HG03060 (cell line): ENCODE measurements at regions not wholly inside any gene's neighbourhood (a gene's known extent, or its start where the extent isn't known, plus 50 kb on each side); places are given as distances from the start of the nearest gene placed in this dataset.

ENCODE experiments used
- ATAC-seq: cut with Tn5 transposase; IDR thresholded peaks from one replicate; pipeline ENCODE4 v1.9.1; 2021; ENCODE audit warnings: low read depth, moderate number of reproducible peaks; ENCODE audit not compliant: unreplicated experiment

DNA sequence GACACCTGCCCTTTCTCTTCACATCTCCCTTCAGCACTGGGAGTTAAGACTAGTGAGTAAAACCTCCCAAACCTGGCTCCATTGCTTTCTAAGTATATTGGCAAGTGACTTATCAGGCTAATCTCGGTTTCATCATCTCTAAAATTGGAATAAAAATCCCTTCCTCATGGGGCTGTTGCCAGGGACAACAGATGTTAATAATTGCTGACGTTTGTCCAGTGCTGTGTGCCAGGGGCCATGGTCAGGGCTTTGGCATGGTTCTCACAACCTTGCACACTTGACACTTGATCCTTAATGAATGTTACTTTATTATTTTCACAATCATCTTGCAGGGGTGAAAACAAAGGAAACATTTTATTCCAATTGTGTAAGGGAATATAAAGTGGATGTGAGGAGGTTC, 1262.0 kb upstream of the WWC1 start:
- ATAC-seq, result no peak

DNA sequence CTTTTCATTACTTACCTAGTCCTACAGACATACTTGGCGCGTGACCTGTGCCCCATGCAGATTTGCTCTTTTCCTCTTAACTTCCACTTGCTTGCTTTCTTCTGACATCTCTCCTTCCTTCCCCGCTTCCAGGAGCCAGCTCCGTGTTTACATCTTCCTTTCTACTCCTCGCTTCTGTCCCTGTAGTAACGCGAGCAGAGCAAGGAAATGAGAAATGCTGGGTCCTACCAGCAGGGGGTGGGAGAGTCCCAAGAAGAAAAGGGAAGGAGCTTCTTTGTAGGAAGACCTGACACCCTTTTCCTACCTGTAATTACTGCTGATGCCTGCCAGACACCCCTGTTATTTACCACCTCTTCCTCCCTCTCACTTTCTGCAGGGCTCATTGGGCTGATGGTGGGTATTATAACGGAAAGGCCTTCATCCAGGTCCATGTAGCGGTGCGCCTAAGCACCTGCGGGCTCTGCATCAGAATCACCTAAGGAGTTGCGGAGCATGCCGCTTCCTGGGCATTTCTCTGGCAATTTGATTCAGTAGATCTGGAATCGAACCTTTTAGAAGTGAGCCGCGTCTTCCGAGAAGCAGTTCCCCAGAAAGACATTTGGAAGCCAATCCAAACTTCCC, 1260.8 kb upstream of the WWC1 start:
- ATAC-seq, result no peak

DNA sequence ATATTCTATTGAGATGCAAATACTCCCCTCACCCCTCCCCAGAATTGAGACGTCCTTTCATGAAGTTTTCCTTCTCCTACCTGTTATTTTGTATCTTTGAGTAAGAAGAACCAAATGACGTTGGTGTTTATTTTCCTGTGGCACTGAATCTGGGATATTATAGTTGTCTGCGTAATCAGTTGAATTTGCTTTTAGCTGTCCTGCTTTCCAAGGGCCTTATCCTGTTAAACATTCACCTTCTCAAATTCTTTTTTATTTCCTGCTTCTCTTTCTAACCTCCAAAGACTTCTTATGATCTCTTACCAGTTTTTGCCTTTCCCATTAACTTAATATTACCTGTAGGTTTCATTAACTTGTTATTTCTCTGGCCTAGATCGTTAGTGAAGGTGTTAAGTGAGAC, 1254.9 kb upstream of the WWC1 start:
- no peak for ATAC-seq

DNA sequence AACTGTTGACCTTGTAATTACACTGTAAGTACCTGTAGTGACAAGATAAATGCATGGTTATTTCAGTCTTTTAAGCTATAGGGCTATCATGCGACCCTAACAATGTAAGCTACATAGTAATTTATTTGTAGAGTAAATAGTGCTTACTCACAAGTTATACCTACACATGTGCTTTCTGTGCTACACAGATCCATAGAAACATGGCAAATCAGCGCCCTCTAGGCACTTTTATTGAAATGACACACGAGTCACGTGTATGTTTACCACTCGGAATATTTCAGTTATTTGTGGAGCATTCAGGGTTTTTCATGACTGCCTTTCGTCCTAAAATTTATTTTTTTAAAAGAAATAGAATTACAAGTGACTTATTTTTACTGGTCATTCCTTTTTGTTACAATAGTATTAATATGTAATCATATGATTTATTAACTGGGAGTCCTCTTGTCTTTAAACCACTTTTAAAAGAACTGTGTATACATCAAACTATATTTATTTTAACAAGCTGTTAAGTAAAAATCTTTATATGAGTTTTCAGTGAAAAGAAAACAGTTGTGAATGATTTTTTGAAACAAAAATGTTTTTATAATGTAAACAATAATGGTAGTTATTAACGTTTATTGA, 1242.3 kb upstream of the WWC1 start:
- peak; percentile 63 for ATAC-seq

DNA sequence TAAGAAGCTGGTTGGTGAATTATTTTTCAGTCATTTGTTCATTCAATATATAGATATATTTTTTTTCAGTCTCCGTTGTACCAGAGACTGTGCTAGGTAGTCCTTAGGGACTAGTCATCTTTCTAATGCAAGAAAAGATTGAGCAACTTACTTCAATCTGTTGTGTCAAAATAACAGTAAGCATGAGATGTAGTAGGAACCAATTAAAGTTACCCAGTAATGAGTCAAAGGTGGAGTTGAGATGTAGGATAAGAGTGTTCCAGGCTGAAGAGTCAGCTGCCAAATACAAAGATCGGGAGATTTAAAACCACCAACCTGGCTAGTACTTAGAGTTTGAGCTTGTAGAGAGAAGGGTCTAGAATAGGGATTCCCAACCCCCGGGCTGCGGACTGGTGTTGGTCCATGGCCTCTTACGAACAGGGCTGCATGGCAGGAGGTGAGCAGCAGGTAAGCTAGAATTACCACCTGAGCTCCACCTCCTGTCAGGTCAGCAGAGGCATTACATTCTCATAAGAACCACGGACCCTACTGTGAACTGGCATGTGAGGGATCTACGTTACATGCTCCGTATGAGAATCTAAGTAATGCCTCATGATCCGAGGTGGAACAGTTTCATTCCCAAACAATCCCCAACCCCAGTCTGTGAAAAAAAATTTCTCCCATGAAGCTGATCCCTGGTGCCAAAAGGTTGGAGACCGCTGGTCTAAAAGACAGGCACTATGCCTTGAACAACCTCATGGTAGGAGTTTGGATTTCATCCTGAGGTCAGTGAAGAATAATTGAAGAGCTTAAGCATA, 1241.5 kb upstream of the WWC1 start:
- no peak for ATAC-seq

DNA sequence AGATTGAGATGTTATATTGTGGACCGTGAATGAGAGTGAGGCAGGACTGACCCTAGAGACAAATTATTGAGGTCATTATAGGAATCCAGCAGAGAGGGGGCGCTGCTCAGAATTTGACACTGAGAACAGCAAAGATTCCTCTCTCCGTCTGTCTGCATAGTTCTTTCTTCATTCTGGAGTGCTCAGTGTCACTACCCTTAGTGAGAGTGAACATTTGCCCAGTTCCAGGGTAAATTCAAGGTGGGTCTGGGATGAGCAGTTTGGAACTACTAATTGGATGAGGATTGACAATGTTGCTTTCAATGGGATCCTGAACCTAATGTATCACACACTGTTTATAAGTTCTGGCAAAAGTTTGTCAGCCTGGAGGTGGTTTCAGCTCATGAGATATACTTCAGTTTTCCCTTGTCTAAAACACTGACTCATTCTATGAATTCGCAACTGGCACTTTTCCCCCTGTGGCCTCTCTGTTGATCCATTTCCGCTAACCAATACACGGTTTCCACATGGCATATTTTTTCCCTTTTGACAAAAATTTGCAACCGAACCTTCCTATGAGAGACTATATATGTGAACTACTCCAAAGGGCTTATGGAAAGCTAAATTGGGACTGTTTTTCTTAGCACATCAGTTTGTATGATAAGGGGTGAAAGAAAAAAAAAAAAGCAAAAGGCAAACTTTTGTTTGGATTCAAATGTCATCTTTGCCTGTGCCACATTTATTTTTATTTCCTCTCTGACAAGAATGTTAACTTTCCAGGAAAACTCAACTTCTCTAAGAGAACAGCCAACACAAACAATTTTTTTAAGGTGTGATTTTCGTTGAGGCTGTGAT, 1240.7 kb upstream of the WWC1 start:
- ATAC-seq, result no peak

DNA sequence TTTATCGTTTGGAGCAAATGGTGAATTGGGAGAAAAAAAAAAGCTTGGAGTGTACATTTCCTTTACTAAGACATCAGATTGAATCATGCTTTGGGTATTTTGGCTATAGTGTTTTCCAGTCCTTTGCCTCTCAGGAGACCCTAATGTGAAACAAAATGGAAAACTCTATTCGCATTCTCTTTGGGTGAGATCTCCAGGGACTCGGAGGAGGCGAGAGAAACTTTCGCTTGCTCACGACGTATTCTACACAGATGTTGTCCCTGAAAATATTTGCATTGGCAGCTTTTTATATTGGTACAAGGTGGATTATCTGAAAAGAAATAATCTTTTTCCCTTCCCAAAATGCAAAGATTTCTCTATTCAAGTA, 1240.1 kb upstream of the WWC1 start:
- no peak for ATAC-seq

DNA sequence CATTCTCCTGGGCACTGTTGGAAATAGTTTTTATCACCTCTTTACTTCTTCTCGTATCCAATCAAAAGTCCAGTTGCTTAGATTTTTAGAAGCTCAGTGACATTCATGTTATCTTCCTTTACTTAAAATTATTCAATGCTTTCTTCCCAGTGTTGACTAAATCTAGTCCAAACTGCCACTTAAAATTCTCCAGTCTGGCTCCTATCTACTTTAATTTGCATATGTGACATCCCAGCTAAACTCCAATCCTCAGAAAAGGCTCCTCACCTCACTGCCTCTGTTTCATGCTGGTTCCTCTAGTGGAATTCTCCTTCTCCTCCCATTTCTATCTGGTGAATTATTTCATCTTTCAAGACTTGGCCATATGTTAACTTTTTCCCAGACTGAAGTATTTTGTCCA, 1238.7 kb upstream of the WWC1 start:
- ATAC-seq, result no peak

DNA sequence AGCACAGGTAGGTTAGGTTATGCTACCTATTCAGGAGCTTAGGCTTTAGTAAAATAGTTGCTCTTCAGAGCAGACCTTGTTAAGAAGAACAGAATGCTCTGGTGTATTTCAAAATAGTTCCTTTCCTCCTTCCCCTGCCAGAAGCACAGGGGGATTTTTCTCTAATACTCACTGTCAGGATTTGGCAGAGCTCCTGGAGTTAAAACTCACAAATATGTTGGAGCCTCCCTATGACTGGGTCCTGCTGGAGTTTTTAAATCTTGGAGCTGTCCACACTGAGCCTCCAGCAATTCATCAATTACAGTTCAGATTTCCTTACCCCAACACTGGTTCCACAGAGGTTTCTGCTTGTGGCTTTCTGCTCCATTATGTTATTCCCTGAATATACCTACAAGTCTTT, 1233.8 kb upstream of the WWC1 start:
- ATAC-seq, result no peak

DNA sequence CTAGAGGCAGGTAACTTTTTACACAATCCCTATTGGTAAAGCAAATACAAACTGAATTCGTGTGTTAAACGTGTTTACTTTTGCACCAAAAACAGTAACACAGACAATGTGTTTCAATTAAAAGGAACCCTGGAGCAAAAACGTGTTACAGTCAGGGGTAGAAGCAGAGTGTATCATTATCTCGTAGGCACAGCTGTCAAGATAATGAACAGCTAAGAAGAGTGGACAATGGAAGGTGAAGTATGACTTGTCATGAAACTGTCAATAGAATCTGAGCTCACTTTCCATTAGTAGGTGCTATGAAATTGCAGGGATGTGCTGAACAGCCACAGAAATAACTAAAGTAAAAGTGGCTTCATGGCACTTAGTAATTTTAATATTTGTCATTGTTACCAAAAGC, 1229.8 kb upstream of the WWC1 start:
- ATAC-seq, result no peak

DNA sequence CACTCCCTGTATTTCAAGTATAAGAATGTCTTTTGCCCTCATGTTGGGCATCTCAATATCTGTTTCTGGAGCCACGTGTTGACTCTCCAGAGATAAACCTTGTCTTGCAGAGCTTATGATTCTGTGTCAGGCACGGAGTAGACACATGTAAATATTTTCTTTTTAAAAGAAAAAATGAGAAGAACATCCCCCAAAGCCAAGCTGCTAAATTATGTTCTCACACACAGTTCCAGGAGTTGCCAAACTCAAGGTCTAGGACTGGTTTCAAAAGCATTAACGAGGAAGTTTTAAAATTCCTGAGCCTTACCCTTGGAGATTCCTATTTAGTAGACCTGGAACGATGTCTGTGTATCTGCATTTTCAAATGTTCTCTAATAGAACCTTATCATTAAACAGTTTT, 1228.3 kb upstream of the WWC1 start:
- ATAC-seq, result no peak

DNA sequence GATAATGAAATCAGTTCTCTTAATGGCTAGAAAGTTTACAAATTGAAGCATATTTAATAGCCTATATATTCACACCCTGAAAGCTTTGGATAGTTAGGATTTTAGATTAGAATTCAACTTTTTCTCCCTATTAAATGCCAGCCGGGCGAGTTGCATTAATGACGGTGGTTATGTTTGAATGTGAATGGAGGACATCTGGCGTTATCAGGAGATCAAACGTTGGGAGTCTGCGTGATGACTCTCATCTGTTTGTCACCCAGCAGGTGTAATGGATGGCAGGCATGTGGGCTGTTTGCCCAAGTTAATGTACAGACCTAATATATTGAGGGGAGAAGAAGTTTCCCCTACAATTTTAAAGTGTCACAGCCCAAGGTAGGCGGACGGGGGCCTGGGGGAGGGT, 1227.7 kb upstream of the WWC1 start:
- ATAC-seq, result no peak

DNA sequence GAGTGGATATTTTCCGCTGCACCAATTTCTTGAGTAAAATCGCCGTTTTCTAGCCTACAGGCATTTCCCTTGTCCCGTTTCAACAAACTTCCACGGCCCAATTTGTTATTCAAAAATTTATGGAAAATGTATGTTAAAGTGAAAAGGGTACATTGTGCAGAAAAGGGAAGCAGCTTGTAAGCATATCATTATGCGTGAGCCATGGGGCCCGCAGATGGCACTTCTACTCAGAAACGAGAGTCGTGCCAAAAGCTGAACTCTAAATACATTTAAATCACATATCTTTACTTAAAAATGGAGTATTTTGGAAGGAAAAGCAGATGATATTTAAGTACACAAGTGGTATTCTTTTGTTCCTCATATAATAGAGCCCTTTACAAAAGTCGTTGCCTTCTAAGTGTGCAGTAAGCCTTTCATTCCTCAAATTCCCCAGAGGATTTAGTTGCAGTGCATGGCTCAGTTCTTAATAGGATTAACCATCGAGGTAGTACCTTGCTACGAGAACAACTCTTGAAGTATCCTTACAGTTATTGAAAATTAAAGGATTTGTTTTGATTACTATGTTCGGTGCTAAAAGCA, 1227.2 kb upstream of the WWC1 start:
- no peak for ATAC-seq

DNA sequence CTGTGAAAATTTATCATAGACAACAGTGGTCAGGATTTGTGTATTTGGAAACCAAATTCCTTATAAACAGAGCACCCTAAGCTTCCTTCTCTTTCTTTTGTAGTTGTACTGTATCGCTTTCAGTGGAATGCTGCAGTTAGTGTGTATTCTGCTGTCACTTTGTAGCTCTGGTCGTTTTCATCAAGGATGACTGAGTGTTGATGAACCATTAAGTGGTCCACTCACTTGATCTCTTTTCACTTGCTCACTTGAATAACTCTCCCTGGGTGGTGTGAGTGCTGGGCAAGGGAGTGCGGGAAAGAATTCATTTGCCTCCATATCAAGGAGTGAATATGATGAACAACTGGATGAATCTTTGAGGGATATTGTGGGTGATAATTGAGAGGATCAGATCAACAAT, 1225.7 kb upstream of the WWC1 start:
- no peak for ATAC-seq

DNA sequence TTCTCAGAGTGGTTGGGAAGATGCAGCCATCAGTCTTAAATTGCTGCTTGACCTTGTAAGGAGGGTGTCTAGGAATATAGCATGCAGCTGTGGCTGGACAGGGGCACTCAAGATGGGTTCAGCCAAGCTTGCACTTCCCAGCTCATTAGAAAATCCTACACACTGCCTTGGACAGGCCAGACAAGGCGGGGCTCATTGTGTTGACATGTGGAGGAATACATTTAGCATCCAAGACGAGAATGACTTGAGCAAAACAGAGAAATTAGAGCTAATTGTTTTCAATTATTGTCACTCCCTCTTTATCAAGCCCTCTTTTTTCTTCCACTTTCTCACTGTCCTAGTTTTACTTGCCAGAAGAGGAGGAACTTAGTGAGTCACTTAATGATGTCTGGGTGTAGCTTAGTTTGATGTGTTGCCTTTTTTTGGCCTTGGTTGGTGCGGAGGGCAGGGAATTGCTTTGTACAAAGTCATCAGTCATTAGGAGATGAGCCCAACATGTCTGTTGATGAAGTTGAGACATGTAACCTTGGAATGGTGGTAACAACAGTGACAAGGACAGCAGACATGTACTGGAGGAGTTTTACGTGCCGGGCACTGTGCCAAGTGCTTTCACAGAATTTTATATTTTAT, 1219.3 kb upstream of the WWC1 start:
- ATAC-seq, result no peak

DNA sequence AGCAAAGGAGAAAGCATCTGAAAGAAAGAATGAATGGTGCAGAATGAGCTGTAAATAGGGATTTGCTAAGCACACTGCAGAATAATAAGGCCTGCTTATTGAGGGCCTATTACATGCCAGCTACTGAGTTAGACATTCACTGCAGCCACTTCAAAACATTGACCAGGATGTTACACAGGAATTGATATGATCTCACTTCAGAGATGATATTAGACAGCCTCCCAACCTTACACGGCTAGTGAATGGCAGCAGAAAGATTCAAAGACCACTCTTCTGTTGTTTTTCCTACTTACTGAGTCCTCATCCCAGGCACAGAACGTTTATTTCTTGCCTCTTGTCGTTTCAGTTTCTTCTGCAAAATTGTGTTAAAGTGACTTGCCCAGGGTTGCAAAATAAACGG, 1209.9 kb upstream of the WWC1 start:
- ATAC-seq, result no peak

DNA sequence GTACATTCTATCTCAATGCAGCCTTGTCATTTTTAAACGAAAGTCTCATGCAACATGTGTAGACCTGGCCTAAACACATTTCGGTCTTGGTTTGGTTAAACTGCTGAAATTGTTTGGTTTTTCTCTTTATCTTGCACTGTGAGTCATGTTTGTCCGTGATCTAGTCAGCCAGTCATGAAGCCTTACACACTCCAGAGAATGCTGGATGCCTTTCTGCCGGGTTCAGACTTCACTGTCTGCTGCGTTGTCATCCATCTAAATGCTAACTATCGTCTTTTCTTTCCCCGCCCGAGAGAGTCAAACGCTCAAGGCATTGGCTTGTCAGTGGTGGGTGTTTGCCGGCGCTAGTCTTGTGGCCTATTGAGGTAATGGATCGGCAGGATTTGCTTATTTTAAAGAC, 1194.6 kb upstream of the WWC1 start:
- ATAC-seq, result no peak

DNA sequence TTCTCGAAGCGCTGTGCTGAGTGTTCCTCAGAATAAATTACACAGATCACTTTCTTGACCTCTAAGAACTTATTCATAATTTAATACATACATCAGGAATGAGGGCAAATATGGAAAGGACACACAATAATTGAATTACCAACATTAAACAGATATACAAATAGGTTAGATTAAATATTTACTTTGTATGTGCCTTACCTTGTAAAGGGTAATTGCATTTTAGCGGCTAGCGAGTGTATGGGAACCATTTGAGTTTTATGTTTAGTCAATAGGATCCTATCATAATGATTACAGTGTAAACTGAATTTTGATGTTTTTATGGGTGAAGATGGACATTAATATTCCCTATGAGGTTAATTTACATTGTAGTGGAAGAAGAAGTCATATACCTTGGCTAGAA, 1187.1 kb upstream of the WWC1 start:
- no peak for ATAC-seq

DNA sequence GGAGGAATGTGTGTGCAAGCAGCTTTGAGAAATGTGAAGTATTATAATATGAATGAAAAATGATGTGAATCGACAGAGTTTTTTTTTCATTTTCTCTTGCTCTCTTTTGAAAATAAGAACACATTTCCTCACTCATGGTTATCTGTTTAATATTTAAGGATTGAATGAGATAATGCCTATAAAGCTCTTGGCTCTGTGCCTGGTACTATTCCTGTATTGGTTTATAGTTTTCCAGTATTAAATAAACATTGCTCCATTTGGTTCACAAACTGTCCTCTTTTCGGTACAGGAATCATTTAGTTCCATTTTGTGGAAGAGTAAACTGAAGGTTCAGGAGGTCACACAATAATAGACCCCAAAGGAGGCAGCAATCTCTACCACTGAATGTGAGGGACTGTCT, 1185.5 kb upstream of the WWC1 start:
- ATAC-seq, result no peak

DNA sequence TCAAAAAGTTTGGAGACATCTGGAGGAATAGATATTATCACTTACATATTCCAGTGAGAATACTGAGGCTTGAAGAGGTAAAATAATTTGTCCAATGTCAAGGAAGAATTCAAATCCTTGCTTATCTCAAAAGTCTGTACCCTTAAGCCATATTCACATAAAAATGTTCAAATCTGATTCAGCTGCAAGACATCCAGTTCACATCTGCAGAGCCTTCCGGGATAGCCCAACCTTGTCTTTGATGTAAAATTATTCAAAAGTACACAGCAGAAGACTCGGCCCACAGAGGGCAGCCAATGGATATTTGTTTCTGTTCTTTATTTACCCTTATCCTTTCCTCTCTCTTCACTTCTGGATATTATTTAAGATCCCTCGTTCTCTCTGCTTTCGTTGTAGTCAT, 1183.8 kb upstream of the WWC1 start:
- ATAC-seq, result no peak
